VCaP (cell line): ENCODE measurements at regions not wholly inside any gene's neighbourhood (a gene's known extent, or its start where the extent isn't known, plus 50 kb on each side); places are given as distances from the start of the nearest gene placed in this dataset.

Experiments
- H3K27ac ChIP-seq: fragments of 450-650 bp; 2 replicates; pipeline ENCODE4 v1.5.1; 2017
- CTCF ChIP-seq: fragments of 450-650 bp; conservative IDR thresholded peaks from 2 replicates; pipeline ENCODE4 v1.5.1; 2017; ENCODE audit warnings: mild to moderate bottlenecking, moderate library complexity

- no peak overlapping the region for H3K27ac ChIP-seq
- TF ChIP-seq CTCF = no peak
Observed at GRCh38 chr2:6780765-6781274, 84.9 kb downstream of the CMPK2 start.

GRCh38 chr2:6782517-6783237 is 83.0 kb downstream of the CMPK2 start:
- no peak overlapping the region for H3K27ac ChIP-seq
- TF ChIP-seq CTCF = no peak

- H3K27ac ChIP-seq = no peak overlapping the region
- no peak for TF ChIP-seq CTCF
Observed at GRCh38 chr2:6783238-6783614, 82.5 kb downstream of the CMPK2 start.

- no peak overlapping the region for H3K27ac ChIP-seq
- no peak for TF ChIP-seq CTCF
Observed at GRCh38 chr2:6784291-6784690, 81.4 kb downstream of the CMPK2 start.

- TF ChIP-seq CTCF = no peak
- no peak overlapping the region for H3K27ac ChIP-seq
Observed at GRCh38 chr2:6785493-6785892, 80.2 kb downstream of the CMPK2 start.

- TF ChIP-seq CTCF = no peak
- no peak overlapping the region for H3K27ac ChIP-seq
Observed at GRCh38 chr2:6787376-6787775, 78.3 kb downstream of the CMPK2 start.

- no peak for TF ChIP-seq CTCF
- no peak overlapping the region for H3K27ac ChIP-seq
Observed at GRCh38 chr2:6788614-6789013, 77.1 kb downstream of the CMPK2 start.
